ENCODE measurements at regions not wholly inside any gene's neighbourhood (a gene's known extent, or its start where the extent isn't known, plus 50 kb on each side); places are given as distances from the start of the nearest gene placed in this dataset.
"Not testable (repeated sequence)": the region's sequence is repeated elsewhere in the genome, so short reads cannot be mapped to it uniquely, and the experiment has no call there.

- not testable (repeated sequence) for H3K4me1 Mint-ChIP-seq (ENCODE audit: low read depth); H3K27me3 Mint-ChIP-seq; H3K4me3 Mint-ChIP-seq; H3K36me3 Mint-ChIP-seq (ENCODE audit: low read depth); H3K9me3 Mint-ChIP-seq; H3K27ac Mint-ChIP-seq
These were observed 246.6 kb downstream of the ZNF608 start for GRCh38 chr5:124499818-124500217.

- H3K36me3 Mint-ChIP-seq (ENCODE audit: low read depth); H3K9me3 Mint-ChIP-seq; H3K4me3 Mint-ChIP-seq; H3K27me3 Mint-ChIP-seq; H3K27ac Mint-ChIP-seq; H3K4me1 Mint-ChIP-seq (ENCODE audit: low read depth): not testable (repeated sequence)
These were observed 249.5 kb downstream of the ZNF608 start for GRCh38 chr5:124496968-124497367.

GRCh38 chr5:124494540-124495116 lies 251.8 kb downstream of the ZNF608 start:
- H3K9me3 Mint-ChIP-seq = peaks cover 12% of the 10 kb centered on the region
- peaks cover 2% of the 10 kb centered on the region for H3K36me3 Mint-ChIP-seq (ENCODE audit: low read depth)
- H3K4me3 Mint-ChIP-seq = no peak overlapping the region
- no peaks in the 10 kb centered on the region for H3K4me1 Mint-ChIP-seq (ENCODE audit: low read depth)
- no peak overlapping the region for H3K27ac Mint-ChIP-seq
- H3K27me3 Mint-ChIP-seq = no peaks in the 10 kb centered on the region

GRCh38 chr5:124492444-124493224 lies 253.8 kb downstream of the ZNF608 start:
- no peaks in the 10 kb centered on the region for H3K27me3 Mint-ChIP-seq
- H3K36me3 Mint-ChIP-seq (ENCODE audit: low read depth) = peaks cover 3% of the 10 kb centered on the region
- no peak overlapping the region for H3K4me3 Mint-ChIP-seq
- H3K9me3 Mint-ChIP-seq = peaks cover 14% of the 10 kb centered on the region
- no peak overlapping the region for H3K27ac Mint-ChIP-seq
- H3K4me1 Mint-ChIP-seq (ENCODE audit: low read depth) = no peaks in the 10 kb centered on the region

GRCh38 chr5:124490315-124490714 lies 256.1 kb downstream of the ZNF608 start:
- H3K4me3 Mint-ChIP-seq; H3K27me3 Mint-ChIP-seq; H3K36me3 Mint-ChIP-seq (ENCODE audit: low read depth); H3K27ac Mint-ChIP-seq; H3K4me1 Mint-ChIP-seq (ENCODE audit: low read depth): not testable (repeated sequence)
- H3K9me3 Mint-ChIP-seq = peaks cover 14% of the 10 kb centered on the region

GRCh38 chr5:124481419-124481818 lies 265.0 kb downstream of the ZNF608 start:
- H3K27me3 Mint-ChIP-seq = no peaks in the 10 kb centered on the region
- H3K4me3 Mint-ChIP-seq = no peak overlapping the region
- peaks cover 3% of the 10 kb centered on the region for H3K9me3 Mint-ChIP-seq
- no peaks in the 10 kb centered on the region for H3K4me1 Mint-ChIP-seq (ENCODE audit: low read depth)
- no peaks in the 10 kb centered on the region for H3K36me3 Mint-ChIP-seq (ENCODE audit: low read depth)
- H3K27ac Mint-ChIP-seq = no peak overlapping the region

- no peaks in the 10 kb centered on the region for H3K4me1 Mint-ChIP-seq (ENCODE audit: low read depth)
- H3K36me3 Mint-ChIP-seq (ENCODE audit: low read depth) = no peaks in the 10 kb centered on the region
- H3K4me3 Mint-ChIP-seq = no peak overlapping the region
- peaks cover 3% of the 10 kb centered on the region for H3K9me3 Mint-ChIP-seq
- no peak overlapping the region for H3K27ac Mint-ChIP-seq
- H3K27me3 Mint-ChIP-seq = no peaks in the 10 kb centered on the region
These were observed 265.5 kb downstream of the ZNF608 start for GRCh38 chr5:124480964-124481363.

GRCh38 chr5:124480022-124480421 lies 266.4 kb downstream of the ZNF608 start:
- no peak overlapping the region for H3K4me3 Mint-ChIP-seq
- no peak overlapping the region for H3K27ac Mint-ChIP-seq
- H3K36me3 Mint-ChIP-seq (ENCODE audit: low read depth) = no peaks in the 10 kb centered on the region
- no peaks in the 10 kb centered on the region for H3K4me1 Mint-ChIP-seq (ENCODE audit: low read depth)
- peaks cover 3% of the 10 kb centered on the region for H3K9me3 Mint-ChIP-seq
- H3K27me3 Mint-ChIP-seq = no peaks in the 10 kb centered on the region

- Mint-ChIP-seq H3K27ac (no peak overlapping the region), H3K4me1 (ENCODE audit: low read depth) (no peaks in the 10 kb centered on the region), H3K36me3 (ENCODE audit: low read depth) (no peaks in the 10 kb centered on the region), H3K27me3 (no peaks in the 10 kb centered on the region), H3K4me3 (no peak overlapping the region), H3K9me3 (no peaks in the 10 kb centered on the region)
These were observed 268.2 kb downstream of the ZNF608 start for GRCh38 chr5:124478264-124478663.

- no peak overlapping the region for H3K27ac Mint-ChIP-seq
- no peak overlapping the region for H3K4me3 Mint-ChIP-seq
- no peaks in the 10 kb centered on the region for H3K27me3 Mint-ChIP-seq
- H3K4me1 Mint-ChIP-seq (ENCODE audit: low read depth) = no peaks in the 10 kb centered on the region
- H3K36me3 Mint-ChIP-seq (ENCODE audit: low read depth) = no peaks in the 10 kb centered on the region
- H3K9me3 Mint-ChIP-seq = no peaks in the 10 kb centered on the region
These were observed 268.9 kb downstream of the ZNF608 start for GRCh38 chr5:124477577-124477976.

GRCh38 chr5:124477062-124477461 lies 269.4 kb downstream of the ZNF608 start:
- no peak overlapping the region for H3K27ac Mint-ChIP-seq
- no peaks in the 10 kb centered on the region for H3K36me3 Mint-ChIP-seq (ENCODE audit: low read depth)
- no peaks in the 10 kb centered on the region for H3K9me3 Mint-ChIP-seq
- no peak overlapping the region for H3K4me3 Mint-ChIP-seq
- H3K4me1 Mint-ChIP-seq (ENCODE audit: low read depth) = no peaks in the 10 kb centered on the region
- H3K27me3 Mint-ChIP-seq = no peaks in the 10 kb centered on the region

GRCh38 chr5:124474528-124475215 lies 271.8 kb downstream of the ZNF608 start:
- Mint-ChIP-seq H3K4me3 (no peak overlapping the region), H3K4me1 (ENCODE audit: low read depth) (no peaks in the 10 kb centered on the region), H3K9me3 (no peaks in the 10 kb centered on the region), H3K27me3 (no peaks in the 10 kb centered on the region), H3K36me3 (ENCODE audit: low read depth) (no peaks in the 10 kb centered on the region), H3K27ac (no peak overlapping the region)

- H3K9me3 Mint-ChIP-seq = no peaks in the 10 kb centered on the region
- no peak overlapping the region for H3K4me3 Mint-ChIP-seq
- no peaks in the 10 kb centered on the region for H3K36me3 Mint-ChIP-seq (ENCODE audit: low read depth)
- no peaks in the 10 kb centered on the region for H3K27me3 Mint-ChIP-seq
- no peak overlapping the region for H3K27ac Mint-ChIP-seq
- H3K4me1 Mint-ChIP-seq (ENCODE audit: low read depth) = no peaks in the 10 kb centered on the region
These were observed 277.6 kb downstream of the ZNF608 start for GRCh38 chr5:124468671-124469411.

- H3K4me3 Mint-ChIP-seq = no peak overlapping the region
- H3K4me1 Mint-ChIP-seq (ENCODE audit: low read depth) = no peaks in the 10 kb centered on the region
- peaks cover 6% of the 10 kb centered on the region for H3K9me3 Mint-ChIP-seq
- H3K27me3 Mint-ChIP-seq = peaks cover 6% of the 10 kb centered on the region
- H3K27ac Mint-ChIP-seq = no peak overlapping the region
- no peaks in the 10 kb centered on the region for H3K36me3 Mint-ChIP-seq (ENCODE audit: low read depth)
These were observed 278.7 kb downstream of the ZNF608 start for GRCh38 chr5:124467745-124468144.

GRCh38 chr5:124466011-124466410 lies 280.4 kb downstream of the ZNF608 start:
- Mint-ChIP-seq H3K4me1 (ENCODE audit: low read depth) (no peaks in the 10 kb centered on the region), H3K27ac (no peak overlapping the region), H3K9me3 (peaks cover 6% of the 10 kb centered on the region), H3K36me3 (ENCODE audit: low read depth) (no peaks in the 10 kb centered on the region), H3K27me3 (peaks cover 6% of the 10 kb centered on the region), H3K4me3 (no peak overlapping the region)

All from stimulated activated naive CD8-positive, alpha-beta T cell treated with anti-CD3 and anti-CD28 coated beads, Interleukin-15, Interleukin-2, amounts not matched to agents 100 ng/mL and 50 ng/mL, for 24 hours (primary cell).